Breast epithelium (tissue), 3 donors: ENCODE measurements at regions not wholly inside any gene's neighbourhood (a gene's known extent, or its start where the extent isn't known, plus 50 kb on each side); places are given as distances from the start of the nearest gene placed in this dataset.

ENCODE experiments used
- CTCF ChIP-seq, 3 donors: fragments of 450-650 bp; IDR thresholded peaks; one replicate each; pipeline ENCODE4 v1.5.1; 2016 to 2017; ENCODE audit warnings: antibody characterized with exemption in 3 of 3, mild to moderate bottlenecking in 3 of 3, moderate library complexity in 3 of 3
- POLR2A ChIP-seq: fragments of 450-650 bp; IDR thresholded peaks from one replicate; pipeline ENCODE4 v1.6.1; 2016; ENCODE audit warnings: antibody characterized with exemption, mild to moderate bottlenecking, moderate library complexity

- TF ChIP-seq CTCF (IDR thresholded peaks at IDR 0.05), result no peak
- TF ChIP-seq POLR2A, result no peak
Measured at GRCh38 chr13:111414341-111414740, 93.9 kb downstream of the TEX29 start.
